Activated naive CD8-positive, alpha-beta T cell treated with anti-CD3 and anti-CD28 coated beads, Interleukin-2, amount 10 ng/mL, durations not matched to agents 7 days and 5 days (primary cell): ENCODE measurements at regions not wholly inside any gene's neighbourhood (a gene's known extent, or its start where the extent isn't known, plus 50 kb on each side); places are given as distances from the start of the nearest gene placed in this dataset.

Experiments
- ATAC-seq: fragments of 150-1000 bp; cut with Tn5 transposase; one replicate; pipeline ENCODE4 v1.10.0; 2021; ENCODE audit warnings: low read depth, moderate library complexity
- POLR2A ChIA-PET: fragments of 350-600 bp; sonication (Branson Sonifier 250); formaldehyde crosslinking; loops from one replicate; lab custom pipeline; 2021; ENCODE audit warnings: antibody characterized with exemption; lab: Charles Lee
- DNase-seq: peaks from one replicate; pipeline ENCODE4 v3.0.0; 2021
- H3K27ac Mint-ChIP-seq: one replicate; pipeline ENCODE4 v1.8.0; 2022; ENCODE audit warnings: mild to moderate bottlenecking, mixed read lengths
- H3K27me3 Mint-ChIP-seq: one replicate; pipeline ENCODE4 v1.8.0; 2022; ENCODE audit warnings: mild to moderate bottlenecking, moderate library complexity, mixed read lengths
- H3K36me3 Mint-ChIP-seq: one replicate; pipeline ENCODE4 v1.8.0; 2021; ENCODE audit warnings: mild to moderate bottlenecking, mixed read lengths
- H3K4me1 Mint-ChIP-seq: one replicate; pipeline ENCODE4 v1.8.0; 2021; ENCODE audit warnings: mixed read lengths
- H3K4me3 Mint-ChIP-seq: one replicate; pipeline ENCODE4 v1.8.0; 2022; ENCODE audit warnings: mild to moderate bottlenecking, moderate library complexity, mixed read lengths
- H3K9me3 Mint-ChIP-seq: one replicate; pipeline ENCODE4 v1.8.0; 2021; ENCODE audit warnings: mixed read lengths

GRCh38 chr15:39432912-39433348 lies 147.9 kb upstream of the THBS1 start:
- peaks cover 4% of the 10 kb centered on the region for H3K4me1 Mint-ChIP-seq
- POLR2A ChIA-PET = no interaction called here
- H3K27me3 Mint-ChIP-seq = peaks cover 42% of the 10 kb centered on the region
- H3K27ac Mint-ChIP-seq = no peak overlapping the region
- H3K36me3 Mint-ChIP-seq = no peaks in the 10 kb centered on the region
- DNase-seq (no peak), ATAC-seq (no peak)
- no peak overlapping the region for H3K4me3 Mint-ChIP-seq
- H3K9me3 Mint-ChIP-seq = no peaks in the 10 kb centered on the region

GRCh38 chr15:39433376-39433775 lies 147.5 kb upstream of the THBS1 start:
- H3K27me3 Mint-ChIP-seq = peaks cover 40% of the 10 kb centered on the region
- DNase-seq = no peak
- H3K36me3 Mint-ChIP-seq = no peaks in the 10 kb centered on the region

DNA sequence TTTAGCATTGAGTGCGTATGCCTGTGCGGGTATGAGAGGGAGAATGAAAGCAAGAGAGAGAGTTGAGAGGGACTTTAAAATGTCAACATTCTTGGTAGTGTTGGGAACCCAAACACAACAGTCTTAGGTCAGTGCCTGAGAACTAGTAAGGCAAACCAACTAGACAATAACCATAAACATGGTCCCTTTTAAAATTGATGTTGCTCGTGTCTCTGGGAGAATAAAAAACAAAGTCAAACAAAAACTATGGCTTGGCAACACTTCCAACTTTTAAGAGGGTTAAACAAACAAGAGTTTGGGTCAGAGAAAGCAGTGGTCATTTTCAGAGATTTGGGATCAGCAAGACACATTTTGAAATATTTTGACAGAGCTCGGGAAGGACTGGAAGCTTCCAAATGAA lies 146.7 kb upstream of the THBS1 start:
- peaks cover 4% of the 10 kb centered on the region for H3K4me1 Mint-ChIP-seq
- H3K27ac Mint-ChIP-seq = no peak overlapping the region
- POLR2A ChIA-PET = no interaction called here
- H3K9me3 Mint-ChIP-seq = no peaks in the 10 kb centered on the region
- H3K36me3 Mint-ChIP-seq = no peaks in the 10 kb centered on the region
- peaks cover 39% of the 10 kb centered on the region for H3K27me3 Mint-ChIP-seq
- ATAC-seq (no peak), DNase-seq (no peak)
- H3K4me3 Mint-ChIP-seq = no peak overlapping the region

More at GRCh38 chr15:39433376-39433775, 147.5 kb upstream of the THBS1 start:
- Mint-ChIP-seq H3K27ac (no peak overlapping the region), H3K4me3 (no peak overlapping the region), H3K4me1 (peaks cover 4% of the 10 kb centered on the region), H3K9me3 (no peaks in the 10 kb centered on the region)
- no peak for ATAC-seq
- POLR2A ChIA-PET = no interaction called here

- POLR2A ChIA-PET = no interaction called here
- DNase-seq = no peak
- Mint-ChIP-seq H3K27me3 (peaks cover 38% of the 10 kb centered on the region), H3K27ac (no peak overlapping the region), H3K36me3 (no peaks in the 10 kb centered on the region), H3K4me1 (peaks cover 4% of the 10 kb centered on the region), H3K4me3 (no peak overlapping the region), H3K9me3 (no peaks in the 10 kb centered on the region)
- no peak for ATAC-seq
Measured at GRCh38 chr15:39434751-39435238, 146.1 kb upstream of the THBS1 start.

DNA sequence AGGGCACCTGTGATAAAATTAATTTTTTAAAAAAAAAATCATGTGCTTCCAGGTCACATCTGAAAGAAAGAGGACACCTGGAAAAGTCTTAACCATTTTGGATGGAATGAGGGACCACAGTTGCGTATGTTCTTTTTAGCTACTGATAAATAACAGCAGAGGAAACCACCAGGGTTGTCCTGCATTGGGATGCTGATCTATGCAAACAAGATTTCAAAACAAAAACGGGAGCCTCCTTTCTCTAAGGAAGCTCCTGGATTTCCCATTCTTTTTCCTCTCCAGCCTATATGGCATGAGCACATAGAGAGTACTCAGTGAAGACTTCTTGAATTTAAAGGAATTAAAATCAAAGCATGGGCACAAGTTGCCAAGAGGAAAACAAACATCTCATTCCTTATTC lies 145.6 kb upstream of the THBS1 start:
- Mint-ChIP-seq H3K9me3 (no peaks in the 10 kb centered on the region), H3K27ac (no peak overlapping the region), H3K4me1 (no peaks in the 10 kb centered on the region), H3K27me3 (peaks cover 38% of the 10 kb centered on the region), H3K4me3 (no peak overlapping the region), H3K36me3 (no peaks in the 10 kb centered on the region)
- POLR2A ChIA-PET = no interaction called here
- no peak for DNase-seq
- no peak for ATAC-seq

- Mint-ChIP-seq H3K36me3 (no peaks in the 10 kb centered on the region), H3K4me1 (no peaks in the 10 kb centered on the region), H3K27ac (no peak overlapping the region), H3K4me3 (no peak overlapping the region), H3K27me3 (peaks cover 28% of the 10 kb centered on the region), H3K9me3 (no peaks in the 10 kb centered on the region)
- DNase-seq (no peak), ATAC-seq (no peak)
- POLR2A ChIA-PET = no interaction called here
Measured at GRCh38 chr15:39438260-39438659, 142.6 kb upstream of the THBS1 start.

GRCh38 chr15:39438799-39439592 lies 141.9 kb upstream of the THBS1 start:
- H3K27me3 Mint-ChIP-seq = peaks cover 22% of the 10 kb centered on the region
- ATAC-seq = no peak
- DNase-seq = no peak
- H3K27ac Mint-ChIP-seq = no peak overlapping the region
- H3K36me3 Mint-ChIP-seq = no peaks in the 10 kb centered on the region
- H3K4me1 Mint-ChIP-seq = no peaks in the 10 kb centered on the region
- no peaks in the 10 kb centered on the region for H3K9me3 Mint-ChIP-seq
- no peak overlapping the region for H3K4me3 Mint-ChIP-seq
- POLR2A ChIA-PET = no interaction called here

DNA sequence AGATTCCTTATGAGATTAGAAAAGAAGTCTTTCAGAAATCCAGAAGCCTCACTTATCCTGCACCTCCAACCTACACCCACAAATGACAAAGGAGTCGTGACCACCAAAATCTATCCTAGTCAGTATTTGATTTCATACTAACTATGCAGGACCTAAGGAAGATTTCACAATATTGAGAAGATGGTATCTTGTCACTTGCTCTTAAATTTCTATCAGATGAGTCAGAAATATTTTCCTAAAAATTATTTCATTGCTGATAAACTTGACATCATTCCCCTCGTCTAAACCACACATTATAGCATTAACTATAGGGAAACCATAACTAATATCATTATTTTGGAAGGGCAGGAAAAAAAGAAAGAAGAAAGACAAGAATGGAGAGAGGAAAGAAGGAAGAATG lies 138.0 kb upstream of the THBS1 start:
- H3K27me3 Mint-ChIP-seq = peaks cover 24% of the 10 kb centered on the region
- DNase-seq (no peak), ATAC-seq (no peak)
- H3K4me1 Mint-ChIP-seq = no peaks in the 10 kb centered on the region
- H3K36me3 Mint-ChIP-seq = no peaks in the 10 kb centered on the region
- H3K4me3 Mint-ChIP-seq = no peak overlapping the region
- no peak overlapping the region for H3K27ac Mint-ChIP-seq
- POLR2A ChIA-PET = no interaction called here
- no peaks in the 10 kb centered on the region for H3K9me3 Mint-ChIP-seq

GRCh38 chr15:39443659-39444219 lies 137.1 kb upstream of the THBS1 start:
- no peaks in the 10 kb centered on the region for H3K4me1 Mint-ChIP-seq
- DNase-seq (no peak), ATAC-seq (no peak)
- H3K27me3 Mint-ChIP-seq = peaks cover 18% of the 10 kb centered on the region
- no peaks in the 10 kb centered on the region for H3K36me3 Mint-ChIP-seq
- H3K9me3 Mint-ChIP-seq = no peaks in the 10 kb centered on the region
- no peak overlapping the region for H3K27ac Mint-ChIP-seq
- no peak overlapping the region for H3K4me3 Mint-ChIP-seq
- POLR2A ChIA-PET = no interaction called here

DNA sequence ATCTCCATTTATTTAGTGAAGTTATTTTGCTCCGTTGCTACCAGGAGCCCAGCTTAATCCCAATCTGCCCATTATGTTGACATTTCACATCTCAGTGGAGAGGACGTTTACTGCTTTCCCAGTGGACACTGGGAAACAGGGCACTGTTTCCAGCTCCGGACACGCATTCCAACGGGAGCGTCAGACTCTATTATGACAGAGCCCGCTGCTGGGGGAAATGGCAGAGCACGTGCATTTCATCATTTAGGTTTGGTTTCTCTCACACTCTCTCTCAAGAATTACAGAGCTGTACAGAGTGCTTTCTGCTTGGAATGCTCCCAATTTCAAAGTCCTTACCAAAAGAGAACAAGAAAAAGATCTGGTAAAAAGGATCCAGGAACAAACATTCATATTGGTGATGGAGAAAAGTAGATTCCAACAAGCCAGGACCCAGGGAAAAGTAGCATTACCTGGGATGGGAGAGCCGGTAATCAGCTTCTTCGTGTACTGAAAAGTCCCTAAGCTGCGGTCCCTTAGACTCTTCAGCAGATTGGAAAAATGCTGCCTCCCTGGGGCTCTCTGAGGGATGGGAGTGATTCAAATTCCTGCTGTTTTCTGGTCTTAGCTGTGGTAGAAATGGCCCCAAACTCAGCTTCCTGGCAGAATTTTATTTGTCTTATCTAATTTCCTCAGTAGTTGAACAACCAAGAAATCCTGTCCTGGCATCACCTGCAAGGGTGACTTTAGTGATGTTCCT lies 136.0 kb upstream of the THBS1 start:
- Mint-ChIP-seq H3K36me3 (no peaks in the 10 kb centered on the region), H3K27ac (no peak overlapping the region), H3K4me3 (no peak overlapping the region), H3K4me1 (no peaks in the 10 kb centered on the region), H3K9me3 (no peaks in the 10 kb centered on the region), H3K27me3 (peaks cover 11% of the 10 kb centered on the region)
- ATAC-seq (no peak), DNase-seq (no peak)
- POLR2A ChIA-PET = no interaction called here

- no peaks in the 10 kb centered on the region for H3K4me1 Mint-ChIP-seq
- no peaks in the 10 kb centered on the region for H3K9me3 Mint-ChIP-seq
- H3K36me3 Mint-ChIP-seq = no peaks in the 10 kb centered on the region
- POLR2A ChIA-PET = no interaction called here
- H3K27ac Mint-ChIP-seq = no peak overlapping the region
- ATAC-seq = no peak
- H3K27me3 Mint-ChIP-seq = peaks cover 6% of the 10 kb centered on the region
- DNase-seq = no peak
- no peak overlapping the region for H3K4me3 Mint-ChIP-seq
Measured at GRCh38 chr15:39445931-39446330, 134.9 kb upstream of the THBS1 start.

GRCh38 chr15:39447346-39447745 lies 133.5 kb upstream of the THBS1 start:
- H3K4me3 Mint-ChIP-seq = no peak overlapping the region
- H3K27ac Mint-ChIP-seq = no peak overlapping the region

GRCh38 chr15:39447881-39448280 lies 133.0 kb upstream of the THBS1 start:
- no peaks in the 10 kb centered on the region for H3K4me1 Mint-ChIP-seq
- H3K4me3 Mint-ChIP-seq = no peak overlapping the region
- no peak for DNase-seq
- no peak for ATAC-seq
- H3K27me3 Mint-ChIP-seq = peaks cover 6% of the 10 kb centered on the region
- no peak overlapping the region for H3K27ac Mint-ChIP-seq
- no peaks in the 10 kb centered on the region for H3K36me3 Mint-ChIP-seq
- POLR2A ChIA-PET = no interaction called here
- no peaks in the 10 kb centered on the region for H3K9me3 Mint-ChIP-seq

More at GRCh38 chr15:39447346-39447745, 133.5 kb upstream of the THBS1 start:
- POLR2A ChIA-PET = no interaction called here
- H3K27me3 Mint-ChIP-seq = peaks cover 6% of the 10 kb centered on the region
- ATAC-seq (no peak), DNase-seq (no peak)
- H3K4me1 Mint-ChIP-seq = no peaks in the 10 kb centered on the region
- H3K36me3 Mint-ChIP-seq = no peaks in the 10 kb centered on the region
- H3K9me3 Mint-ChIP-seq = no peaks in the 10 kb centered on the region
